HG03108 (cell line): ENCODE measurements at regions not wholly inside any gene's neighbourhood (a gene's known extent, or its start where the extent isn't known, plus 50 kb on each side); places are given as distances from the start of the nearest gene placed in this dataset.

Source experiments
- ATAC-seq: cut with Tn5 transposase; IDR thresholded peaks from one replicate; pipeline ENCODE4 v1.9.1; 2021; ENCODE audit warnings: moderate library complexity; ENCODE audit not compliant: unreplicated experiment

- ATAC-seq = no peak
These were observed 325.7 kb upstream of the SLC10A2 start for GRCh38 chr13:103391936-103392335.

DNA sequence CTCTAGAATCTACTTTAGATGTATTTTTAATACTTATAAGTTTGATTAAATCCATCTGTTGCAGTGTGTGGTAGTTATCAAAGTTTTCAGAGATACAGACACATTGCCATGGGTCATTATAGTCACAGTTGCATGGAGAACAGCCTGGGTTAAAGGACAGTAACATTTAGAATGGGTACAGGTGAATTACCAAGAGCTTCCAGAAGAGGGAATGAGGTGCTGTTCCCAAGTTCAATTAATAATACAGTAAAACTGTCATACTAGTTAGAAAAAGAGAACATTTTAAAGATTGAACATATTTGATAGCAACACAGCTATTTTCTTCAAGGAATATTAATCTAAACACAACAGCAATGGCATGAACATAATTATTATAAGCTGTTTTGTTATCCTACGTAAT, 322.6 kb upstream of the SLC10A2 start:
- no peak for ATAC-seq

GRCh38 chr13:103386341-103386740, 320.1 kb upstream of the SLC10A2 start:
- ATAC-seq = no peak

GRCh38 chr13:103373916-103374315, 307.7 kb upstream of the SLC10A2 start:
- no peak for ATAC-seq

DNA sequence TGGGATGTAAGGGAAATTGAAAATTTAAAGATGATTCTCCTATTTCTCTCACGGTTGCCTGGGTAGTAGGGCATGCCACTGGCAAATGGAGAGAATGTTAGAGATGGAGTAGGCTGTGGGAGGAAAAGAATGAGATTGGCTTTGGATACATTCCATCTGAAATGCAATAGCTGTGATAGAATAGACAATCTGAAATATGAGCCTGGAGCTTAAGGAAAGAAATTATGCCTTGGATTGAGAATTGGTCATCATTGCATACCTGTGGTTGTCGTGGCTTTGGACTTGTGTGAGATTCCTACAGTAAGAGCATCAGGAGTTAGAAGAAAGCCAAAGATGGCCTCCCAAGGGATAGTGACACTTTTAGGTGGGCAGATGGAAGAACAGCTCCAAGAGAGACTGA, 305.1 kb upstream of the SLC10A2 start:
- no peak for ATAC-seq

- ATAC-seq = no peak
These were observed 304.6 kb upstream of the SLC10A2 start for GRCh38 chr13:103370790-103371189.

DNA sequence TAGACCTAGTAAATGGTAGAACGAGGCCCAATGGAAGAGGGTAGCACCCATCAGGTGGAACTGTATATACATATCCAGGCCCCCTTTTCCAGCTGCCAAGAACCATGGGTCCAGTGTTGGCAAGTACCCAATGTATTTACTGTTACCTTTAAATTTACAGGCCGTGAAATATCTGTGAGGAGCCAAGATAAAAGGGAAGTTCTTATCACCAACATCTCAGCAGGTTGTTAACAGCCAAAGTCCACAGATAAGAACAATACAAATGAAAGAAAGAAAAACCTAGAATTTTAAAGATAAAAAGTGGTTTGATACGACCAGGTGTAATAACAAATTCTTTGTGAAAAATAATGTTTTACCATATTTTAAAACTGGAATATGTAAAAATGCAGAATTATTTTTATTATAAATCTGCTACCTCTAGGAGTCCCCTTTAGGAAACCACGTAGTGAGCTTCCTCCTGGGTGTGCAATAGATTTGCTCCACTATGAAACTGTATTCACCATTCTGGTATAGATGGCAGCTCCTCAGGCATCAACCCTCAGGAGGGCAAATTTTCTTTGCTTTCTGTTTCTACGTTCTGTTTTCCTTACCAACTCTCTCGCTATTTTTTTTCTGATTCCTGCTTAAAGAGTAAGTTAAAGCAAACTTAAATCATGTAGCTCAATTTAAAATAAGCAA, 292.2 kb upstream of the SLC10A2 start:
- ATAC-seq = no peak

GRCh38 chr13:103356226-103356864, 290.1 kb upstream of the SLC10A2 start:
- ATAC-seq = no peak

DNA sequence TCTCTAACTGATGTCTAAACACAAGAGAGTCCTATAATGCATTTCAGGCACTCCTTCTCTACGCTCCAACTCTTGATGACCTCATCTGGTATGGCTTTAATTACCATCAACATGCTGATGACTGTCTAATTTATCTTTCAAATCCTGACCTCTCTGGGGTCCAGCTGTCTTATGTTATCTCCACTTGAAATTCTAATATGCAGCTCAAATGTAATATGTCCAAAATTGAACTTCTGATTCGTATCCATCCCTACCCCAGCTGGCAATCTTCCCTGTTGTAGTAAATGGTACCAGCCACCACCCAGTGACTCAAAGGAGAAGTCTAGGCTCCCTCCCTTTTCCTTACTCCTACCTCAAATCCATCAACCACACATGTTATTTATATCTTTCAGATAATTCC, 288.0 kb upstream of the SLC10A2 start:
- no peak for ATAC-seq

DNA sequence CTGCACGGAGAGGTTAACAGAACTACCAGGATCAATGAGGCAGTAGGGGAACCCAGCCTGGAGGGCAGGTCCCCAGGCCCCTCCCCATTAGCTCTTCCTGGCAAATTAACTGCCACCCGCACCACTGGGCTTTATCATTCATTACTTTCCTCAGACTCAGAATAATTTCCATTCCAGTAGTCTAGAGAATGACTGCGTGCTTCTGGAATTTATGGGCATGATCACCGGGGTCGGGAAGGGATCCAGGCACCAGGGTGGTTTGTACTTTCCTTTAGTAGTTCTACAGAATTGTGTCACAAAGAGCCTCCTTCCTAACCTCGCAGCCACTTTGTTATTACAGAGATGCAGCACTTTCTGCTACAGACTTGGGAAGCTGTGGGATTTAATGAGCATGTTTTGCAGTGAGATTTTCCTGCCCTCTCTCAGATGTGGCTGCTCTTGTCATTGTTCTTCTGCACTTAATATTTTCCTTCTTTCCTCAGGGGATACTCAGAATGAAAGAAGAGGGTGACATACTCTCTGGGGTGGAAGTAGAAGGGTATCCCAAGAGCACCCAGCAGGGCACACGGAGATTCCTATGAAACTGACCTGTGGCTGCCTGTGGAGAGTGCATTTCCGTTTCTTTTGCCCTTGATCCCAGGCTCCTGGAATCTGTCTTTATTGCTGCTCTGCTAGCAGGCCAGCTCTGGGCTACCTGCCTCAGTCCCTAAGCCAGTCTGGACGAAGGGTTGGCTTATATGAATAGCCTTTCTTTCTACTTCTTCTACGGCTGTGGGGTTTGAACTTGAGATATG, 285.0 kb upstream of the SLC10A2 start:
- no peak for ATAC-seq

DNA sequence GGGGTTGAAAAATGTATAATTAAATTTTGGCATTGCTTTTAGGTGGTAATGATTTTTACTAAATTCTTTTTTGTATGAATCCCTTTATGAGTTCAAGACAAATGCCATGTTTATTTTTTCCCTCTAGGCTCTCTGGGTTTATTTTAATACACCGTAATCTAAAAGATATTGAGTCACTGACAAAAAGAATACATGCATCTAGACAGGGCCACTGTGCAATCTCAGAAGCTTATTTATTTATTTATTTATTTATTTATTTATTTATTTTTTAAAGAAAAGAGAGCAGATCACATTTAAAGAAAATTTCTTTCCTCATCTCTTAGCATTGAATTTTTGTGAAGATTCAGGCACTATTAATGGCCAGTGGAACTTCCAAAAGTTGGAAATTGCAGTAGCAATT, 283.9 kb upstream of the SLC10A2 start:
- no peak for ATAC-seq

- ATAC-seq = no peak
These were observed 283.2 kb upstream of the SLC10A2 start for GRCh38 chr13:103349211-103349980.

DNA sequence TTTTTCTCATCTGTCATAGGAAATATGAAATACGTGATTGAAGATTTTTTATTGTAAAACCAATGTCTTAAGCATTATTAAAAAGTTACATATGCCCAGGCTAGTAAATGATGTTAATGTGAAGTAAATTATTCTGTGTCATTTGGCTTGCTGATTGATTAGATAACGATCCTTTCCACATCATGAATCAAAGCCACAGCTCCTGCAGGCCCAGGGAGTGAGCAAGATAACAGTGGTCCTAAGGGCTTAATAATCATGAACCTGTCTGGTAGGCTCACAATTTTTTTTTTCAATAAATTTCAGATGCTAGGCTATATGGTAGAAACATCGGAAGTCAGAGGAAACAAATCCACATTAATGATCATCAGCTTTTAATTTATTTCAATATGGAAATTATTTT, 269.0 kb upstream of the SLC10A2 start:
- no peak for ATAC-seq

GRCh38 chr13:103331924-103332323, 265.7 kb upstream of the SLC10A2 start:
- ATAC-seq = no peak

DNA sequence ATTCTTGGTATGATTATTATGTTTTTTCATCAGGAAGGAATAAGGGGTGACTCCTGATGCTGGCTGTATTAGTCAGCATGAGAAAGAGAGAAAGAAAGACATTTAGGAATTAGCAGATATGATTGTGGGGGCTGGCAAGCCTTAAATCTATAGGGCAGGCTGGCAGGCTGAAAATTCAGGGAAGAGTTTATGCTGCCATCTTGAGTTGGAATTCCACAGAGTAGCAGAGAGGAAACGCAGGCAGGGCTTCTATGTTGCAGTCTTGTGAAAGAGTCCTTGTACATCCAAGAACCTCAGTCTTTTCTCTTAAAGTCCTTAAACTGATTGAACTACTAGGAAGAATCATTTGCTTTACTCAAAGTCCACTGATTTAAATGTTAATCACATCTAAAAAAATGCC, 262.7 kb upstream of the SLC10A2 start:
- ATAC-seq = no peak

DNA sequence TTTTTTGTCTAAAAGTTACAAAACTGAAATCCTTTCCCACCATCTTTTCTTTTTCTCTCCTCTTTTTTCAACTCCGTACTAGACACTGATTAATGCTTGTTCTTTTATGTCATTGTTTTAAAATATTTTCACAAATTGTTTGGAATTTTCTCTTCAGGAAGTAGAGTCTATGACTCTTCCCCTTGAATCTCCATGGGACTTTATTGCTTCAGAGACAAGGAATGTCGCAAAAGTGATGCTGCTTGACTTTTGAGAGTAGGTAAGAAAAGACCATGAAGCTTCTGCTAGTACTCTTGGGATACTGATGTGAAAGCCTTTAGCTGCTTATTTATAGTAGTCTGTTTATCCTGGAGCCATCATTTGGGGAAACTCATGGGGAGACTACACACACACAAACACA, 260.1 kb upstream of the SLC10A2 start:
- ATAC-seq = no peak

DNA sequence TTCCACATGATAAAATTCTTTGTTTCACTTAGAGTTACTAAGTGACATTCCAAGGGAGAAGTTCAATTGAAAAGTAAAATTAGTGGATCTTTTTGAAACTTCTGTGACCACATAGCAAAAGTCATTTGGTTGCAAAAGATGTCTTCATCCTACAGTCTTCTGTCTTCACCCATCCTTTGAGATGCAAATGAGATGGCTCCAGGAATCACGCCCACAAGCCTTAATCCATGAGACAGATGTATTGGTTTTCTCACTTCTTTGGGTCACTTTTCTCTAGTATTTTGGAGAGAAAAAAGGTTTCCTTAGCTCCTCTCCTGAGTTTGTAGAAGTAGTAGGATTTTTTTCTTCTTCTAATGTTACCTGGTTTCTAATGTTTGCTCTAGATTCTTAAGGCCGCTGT, 259.5 kb upstream of the SLC10A2 start:
- no peak for ATAC-seq

GRCh38 chr13:103324641-103325040, 258.4 kb upstream of the SLC10A2 start:
- ATAC-seq = no peak

DNA sequence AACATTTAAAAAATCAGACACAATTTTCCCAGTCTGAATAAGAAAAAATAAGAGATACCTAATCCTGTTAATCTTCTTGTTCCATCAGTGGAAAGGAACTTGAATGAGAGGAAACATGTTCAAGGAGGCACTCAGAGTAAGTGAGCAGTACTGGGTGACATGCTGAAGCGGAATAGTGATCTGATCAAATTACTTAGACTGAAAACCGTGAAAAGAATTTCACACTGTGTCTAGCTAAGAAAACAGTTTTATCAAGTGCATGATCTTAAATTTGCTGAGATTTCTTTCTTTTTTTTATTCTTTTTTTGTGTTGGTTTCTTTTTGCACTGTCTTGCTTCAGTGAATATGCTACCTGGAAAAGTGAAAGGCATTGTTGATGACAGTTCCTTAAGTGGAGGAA, 249.5 kb upstream of the SLC10A2 start:
- no peak for ATAC-seq

DNA sequence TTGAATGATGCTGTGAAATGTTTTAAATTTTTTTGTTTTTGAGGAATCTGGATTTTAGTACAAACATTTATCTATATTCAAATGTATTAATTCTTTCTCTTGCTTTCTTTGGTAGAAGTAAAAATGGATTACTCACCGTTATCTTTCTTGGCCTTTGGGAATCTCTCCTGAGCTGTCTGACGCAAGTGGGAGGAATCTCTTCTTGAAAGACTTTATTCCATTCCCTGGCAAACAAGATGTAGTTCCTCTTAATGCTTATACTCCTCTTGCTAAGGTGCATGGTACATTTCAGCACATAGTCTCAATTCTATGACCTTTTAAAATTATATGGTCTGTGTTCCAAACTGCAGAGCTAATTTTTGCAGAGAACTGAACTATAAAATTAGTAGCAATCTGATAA, 246.2 kb upstream of the SLC10A2 start:
- no peak for ATAC-seq

DNA sequence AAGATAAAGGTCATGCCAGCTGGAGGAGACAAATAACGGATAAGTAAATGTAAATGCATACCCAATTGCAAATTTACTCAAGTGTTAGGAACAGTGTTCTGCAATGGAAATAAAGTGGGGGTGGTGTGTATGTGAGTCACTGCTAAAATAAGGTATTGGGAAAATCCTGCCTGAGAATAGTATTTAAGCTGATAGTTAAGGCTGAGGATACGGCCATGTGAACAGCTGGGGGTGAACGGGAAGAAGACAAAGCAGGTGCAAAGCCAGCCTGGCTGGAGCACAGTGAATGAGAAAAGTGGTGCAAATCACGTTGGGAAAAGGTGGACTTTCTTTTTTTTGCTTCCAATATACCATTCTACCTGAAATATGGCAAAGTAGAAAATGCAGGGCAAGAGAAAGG, 242.4 kb upstream of the SLC10A2 start:
- ATAC-seq = no peak
